ENCODE measurements at regions not wholly inside any gene's neighbourhood (a gene's known extent, or its start where the extent isn't known, plus 50 kb on each side); places are given as distances from the start of the nearest gene placed in this dataset.

GRCh38 chr3:28087591-28087990 lies 153.8 kb upstream of the CMC1 start:
- TF ChIP-seq POLR2AphosphoS5 (IDR thresholded peaks at IDR 0.05) (no peak), CTCF (IDR thresholded peaks at IDR 0.05) (no peak), POLR2A (IDR thresholded peaks at IDR 0.05) (no peak), EP300 (IDR thresholded peaks at IDR 0.05) (no peak)
